ENCODE measurements at regions not wholly inside any gene's neighbourhood (a gene's known extent, or its start where the extent isn't known, plus 50 kb on each side); places are given as distances from the start of the nearest gene placed in this dataset.
"Not testable (repeated sequence)": the region's sequence is repeated elsewhere in the genome, so short reads cannot be mapped to it uniquely, and the experiment has no call there.

DNA sequence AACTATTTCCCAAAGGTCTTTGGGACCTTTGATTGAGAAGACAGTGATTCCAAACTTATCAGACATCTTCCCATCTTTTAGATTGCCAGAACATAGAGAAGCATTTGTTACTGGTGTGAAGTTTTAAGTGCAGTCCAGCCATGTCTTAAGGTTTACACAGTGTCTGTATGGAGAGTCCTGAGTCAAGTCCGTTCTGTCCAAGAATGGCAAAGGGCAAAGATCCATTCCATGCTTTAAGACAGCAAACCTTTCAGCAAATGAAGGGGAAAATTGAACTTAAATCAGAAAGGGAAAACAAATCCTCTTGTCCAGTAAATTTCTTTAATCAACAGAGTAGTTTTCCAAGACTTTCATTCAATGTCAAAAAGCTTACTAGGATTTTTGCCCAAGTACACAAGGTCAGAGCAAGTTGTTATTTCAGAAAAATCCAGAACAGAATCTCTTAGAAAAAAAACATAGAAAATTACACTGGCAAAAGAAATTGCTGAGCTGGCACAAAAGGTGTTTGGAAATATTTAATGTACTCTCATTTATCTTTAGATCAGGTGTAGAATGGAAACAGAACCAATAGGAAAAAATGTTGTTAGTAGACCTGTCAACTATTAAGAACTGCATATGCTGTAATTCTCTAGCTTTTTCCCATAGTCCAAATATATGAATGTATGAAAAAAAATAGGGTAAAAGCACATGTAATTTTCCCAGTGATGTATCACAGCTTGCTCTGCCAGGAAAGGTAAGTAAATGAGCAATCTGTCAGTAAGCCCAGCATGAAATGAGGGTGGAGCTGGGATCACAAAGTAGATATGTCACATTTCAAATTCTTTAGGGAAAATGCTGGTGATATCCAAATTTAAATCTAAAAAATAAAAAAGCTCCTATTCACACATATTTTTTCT, 1099.9 kb downstream of the TUSC7 start:
- no peak for DNase-seq

- no peak for DNase-seq
Observed at GRCh38 chr3:117811786-117812185, 1102.2 kb downstream of the TUSC7 start.

GRCh38 chr3:117814975-117815374, 1105.4 kb downstream of the TUSC7 start:
- DNase-seq: no peak

- no peak for DNase-seq
Observed at GRCh38 chr3:117817103-117817502, 1107.5 kb downstream of the TUSC7 start.

GRCh38 chr3:117818592-117818991, 1109.0 kb downstream of the TUSC7 start:
- DNase-seq: no peak

- DNase-seq: no peak
Observed at GRCh38 chr3:117820658-117821299, 1111.2 kb downstream of the TUSC7 start.

GRCh38 chr3:117822416-117822815, 1112.8 kb downstream of the TUSC7 start:
- DNase-seq: no peak

DNA sequence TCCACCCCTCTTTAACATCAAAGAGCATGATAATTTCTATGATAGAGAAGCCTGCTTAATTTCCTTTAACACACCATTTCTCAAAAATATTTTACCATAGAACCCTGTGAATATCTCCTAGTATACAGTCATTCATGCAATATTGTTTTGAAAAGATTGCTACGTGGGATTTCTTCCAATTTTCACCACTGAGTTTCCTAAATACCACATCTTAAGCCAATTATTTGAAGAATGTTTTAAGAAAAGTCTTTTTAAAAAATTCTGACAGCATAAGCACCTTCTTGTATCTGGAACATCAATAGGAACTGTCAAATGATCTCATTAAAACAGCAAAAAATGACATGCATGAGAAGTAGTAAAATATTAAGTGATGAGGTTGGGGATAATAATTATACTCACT, 1126.7 kb downstream of the TUSC7 start:
- DNase-seq: no peak

- DNase-seq: no peak
Observed at GRCh38 chr3:117837391-117837790, 1127.8 kb downstream of the TUSC7 start.

- no peak for DNase-seq
Observed at GRCh38 chr3:117842086-117842485, 1132.5 kb downstream of the TUSC7 start.

DNA sequence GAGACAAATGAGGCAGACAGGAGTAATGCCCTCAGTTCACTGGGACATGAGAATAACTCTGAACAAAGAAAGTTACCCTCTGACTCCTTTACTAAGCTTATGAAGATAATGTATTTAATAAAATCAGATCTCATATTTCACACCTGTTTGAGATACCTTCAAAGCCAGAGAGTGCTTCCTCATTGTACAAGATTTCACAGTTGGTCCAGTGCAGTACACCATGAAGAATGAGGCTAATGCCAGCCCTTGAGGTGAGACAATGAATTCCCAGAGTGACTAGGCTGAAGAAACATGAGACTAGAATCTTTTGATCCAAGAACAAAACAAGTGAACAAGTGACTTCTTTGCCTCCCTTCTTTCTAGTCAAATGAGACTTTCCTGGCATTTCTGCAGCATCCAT, 1133.8 kb downstream of the TUSC7 start:
- DNase-seq: no peak

DNA sequence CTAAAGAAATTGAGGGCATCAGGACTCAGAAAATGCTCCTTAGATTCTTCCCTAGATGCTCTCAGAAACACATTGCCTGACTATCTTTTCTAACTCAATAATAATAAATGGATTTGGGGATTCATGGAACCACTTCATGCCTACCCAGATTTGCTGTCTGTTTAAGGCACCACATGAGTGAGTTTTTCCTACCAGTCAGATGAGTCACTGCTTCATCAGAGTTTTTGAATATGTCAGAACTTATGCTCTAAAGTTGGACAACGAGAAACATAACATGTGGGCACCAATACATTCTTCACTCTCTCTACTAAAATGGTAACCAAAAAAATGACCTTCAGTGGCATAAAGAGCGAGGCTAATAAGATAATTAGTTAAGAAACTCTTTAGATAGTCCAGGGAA, 1135.1 kb downstream of the TUSC7 start:
- no peak for DNase-seq

DNA sequence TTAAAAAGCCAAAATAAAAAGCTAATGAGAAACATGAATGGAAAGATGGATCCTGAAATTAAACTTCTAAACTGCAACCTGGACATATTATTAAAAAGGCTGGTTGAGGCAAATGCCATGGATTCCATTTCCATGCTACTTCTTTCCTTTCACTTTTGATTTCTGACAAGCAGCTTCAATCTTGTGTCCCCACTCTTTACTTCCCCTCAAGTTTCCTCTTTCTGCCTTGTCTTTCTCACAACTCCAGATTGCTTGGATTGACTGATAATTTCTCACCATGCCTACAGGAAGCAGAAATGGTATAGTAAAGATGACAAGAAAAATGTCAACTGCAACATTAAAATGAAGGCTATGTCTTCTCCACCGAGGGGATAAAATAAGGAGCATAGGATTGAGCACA, 1136.7 kb downstream of the TUSC7 start:
- no peak for DNase-seq

DNA sequence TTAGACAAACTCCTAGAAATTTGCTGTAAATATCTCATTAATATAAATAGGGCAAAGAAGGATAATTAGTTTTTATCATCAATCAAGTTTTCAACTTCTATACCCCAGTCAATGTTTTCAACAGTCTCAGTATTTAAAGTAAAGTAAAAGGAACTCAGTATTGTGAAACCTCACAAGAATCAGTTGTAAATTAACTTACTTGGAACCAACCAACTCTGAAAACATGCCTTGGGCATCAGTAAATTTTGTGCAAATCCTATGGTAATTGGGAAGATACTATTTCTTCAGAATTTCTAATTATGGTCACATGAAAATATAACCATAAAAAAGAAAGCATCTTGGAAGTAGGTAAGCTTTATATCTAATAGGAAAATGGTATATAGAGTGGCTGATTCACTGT, 1139.0 kb downstream of the TUSC7 start:
- DNase-seq: no peak

DNA sequence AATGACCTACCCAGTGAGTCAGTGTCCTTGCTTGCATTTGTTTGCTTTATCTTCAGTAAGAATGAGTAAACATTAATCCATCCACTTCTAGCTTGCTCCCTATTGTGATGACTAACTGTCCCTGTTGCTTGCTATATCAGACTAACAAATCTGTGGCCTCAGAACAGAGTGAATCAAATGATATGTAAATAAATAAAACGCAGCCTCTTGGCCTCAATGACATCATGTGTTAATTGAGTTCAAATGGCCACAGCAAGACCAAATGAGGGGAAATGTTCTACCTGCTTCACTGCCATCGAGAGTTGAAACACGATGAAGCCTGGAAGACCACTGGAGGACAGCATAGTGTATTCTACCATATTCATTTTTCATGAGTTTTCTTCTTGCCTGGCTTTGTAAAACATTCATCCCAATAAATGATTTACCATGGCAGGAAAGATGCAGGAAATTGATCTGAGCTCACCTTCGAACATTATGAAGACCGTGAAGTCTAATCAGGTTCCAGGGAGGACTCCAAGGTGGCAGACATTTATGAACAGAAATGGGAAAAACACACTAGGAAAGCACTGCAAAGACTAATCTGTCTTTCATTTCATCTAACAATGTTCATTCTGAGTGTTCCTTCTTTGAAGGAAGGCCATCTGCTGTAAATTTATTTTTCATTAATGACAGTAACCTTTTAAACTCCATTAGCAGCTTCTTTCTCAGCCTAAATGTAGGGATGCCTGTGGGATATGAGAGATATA, 1144.5 kb downstream of the TUSC7 start:
- no peak for DNase-seq

DNA sequence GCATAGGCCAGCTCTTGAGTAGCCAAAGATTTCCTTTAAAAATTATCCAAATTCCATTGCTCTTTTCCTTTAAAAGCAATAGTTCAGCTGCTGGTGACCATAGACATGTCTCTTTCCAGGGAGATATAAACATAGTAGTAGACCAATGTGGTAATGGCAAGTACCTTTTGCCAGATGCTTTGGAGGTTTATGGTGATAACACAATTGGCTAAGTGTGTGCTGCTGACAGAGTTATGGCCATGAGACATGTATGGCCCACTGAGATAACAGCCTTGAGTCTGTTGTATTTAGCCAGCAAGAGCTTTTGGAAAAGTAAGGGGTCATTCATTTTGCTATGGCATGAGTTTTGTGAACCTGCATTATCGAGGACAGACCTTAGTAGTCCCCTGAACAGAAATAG, 1146.8 kb downstream of the TUSC7 start:
- DNase-seq: no peak

GRCh38 chr3:117863146-117863545, 1153.6 kb downstream of the TUSC7 start:
- no peak for DNase-seq

DNA sequence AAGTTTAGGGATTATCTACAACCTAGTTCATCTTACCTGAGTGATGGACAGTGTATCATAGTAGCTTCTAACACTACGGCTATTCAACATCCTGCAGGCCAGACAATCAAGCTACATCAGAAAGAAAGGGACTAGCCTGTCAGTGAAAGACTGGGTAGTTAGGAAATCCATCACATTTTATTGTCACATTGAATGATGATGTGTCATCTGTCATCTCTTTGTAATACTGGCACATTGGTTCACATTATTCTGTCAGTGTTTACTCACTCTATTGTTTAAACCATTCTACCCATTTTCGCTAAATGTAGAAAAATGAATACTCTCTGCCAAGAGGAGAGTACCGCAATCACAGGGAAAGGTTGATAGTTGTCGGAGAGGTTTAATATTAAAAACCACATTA, 1155.8 kb downstream of the TUSC7 start:
- no peak for DNase-seq

- DNase-seq: no peak
Observed at GRCh38 chr3:117868766-117869165, 1159.2 kb downstream of the TUSC7 start.

- DNase-seq: no peak
Observed at GRCh38 chr3:117871934-117872333, 1162.4 kb downstream of the TUSC7 start.

- DNase-seq: not testable (repeated sequence)
Observed at GRCh38 chr3:117872594-117873248, 1161.9 kb downstream of the IGSF11 start.

- DNase-seq: no peak
Observed at GRCh38 chr3:117873249-117873600, 1161.4 kb downstream of the IGSF11 start.

DNA sequence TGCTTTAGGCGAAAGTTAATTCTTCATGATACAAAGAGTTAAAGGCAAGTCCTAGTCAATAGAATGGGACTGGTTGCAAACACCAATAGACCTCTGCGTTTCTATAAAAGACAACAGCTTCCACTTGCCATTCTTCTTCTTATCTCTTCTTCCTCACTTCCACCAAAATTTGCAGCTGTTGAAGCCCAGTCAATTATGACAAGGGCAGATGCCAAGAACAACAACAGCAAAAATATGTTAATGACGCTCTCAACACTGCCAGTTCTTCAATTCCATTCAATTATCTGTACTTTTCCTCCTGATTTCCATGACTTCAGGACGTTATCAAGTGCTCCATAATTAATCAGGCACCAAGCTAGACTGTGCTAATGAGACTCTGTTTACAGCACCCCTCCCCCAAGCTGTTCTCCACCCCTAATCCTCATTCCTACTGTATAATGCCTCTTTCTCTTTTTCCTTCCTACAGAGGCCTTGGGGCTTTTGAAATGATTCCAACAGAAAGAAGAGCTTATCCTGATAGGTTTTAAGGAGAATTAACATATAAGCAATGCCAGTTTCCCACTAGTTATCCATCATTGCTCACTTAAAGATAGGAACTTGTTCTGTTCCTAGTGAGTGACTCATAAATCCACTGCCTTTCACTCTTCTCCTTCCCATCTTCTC, 1160.5 kb downstream of the IGSF11 start:
- DNase-seq: no peak

Data from CD4-positive, alpha-beta T cell treated with Interferon gamma for 1 hour (primary cell).